Muscle layer of duodenum (tissue), 2 donors: ENCODE measurements at regions not wholly inside any gene's neighbourhood (a gene's known extent, or its start where the extent isn't known, plus 50 kb on each side); places are given as distances from the start of the nearest gene placed in this dataset.

ENCODE experiments used
- H3K27ac ChIP-seq: one replicate; pipeline ENCODE4 v1.7.0; 2013; ENCODE audit warnings: mild to moderate bottlenecking, low read length
- H3K27me3 ChIP-seq: one replicate; pipeline ENCODE4 v1.7.0; 2013; ENCODE audit warnings: low read depth, mild to moderate bottlenecking, control low read depth, low read length
- H3K36me3 ChIP-seq, 2 donors: one replicate each; pipeline ENCODE4 v1.7.0; 2013; ENCODE audit warnings: low read length in 2 of 2, control low read depth in 1 of 2, mild to moderate bottlenecking in 1 of 2; ENCODE audit not compliant: insufficient read depth in 2 of 2, control insufficient read depth in 1 of 2
- H3K4me1 ChIP-seq, 2 donors: one replicate each; pipeline ENCODE4 v1.7.0; 2013; ENCODE audit warnings: low read length in 2 of 2, mild to moderate bottlenecking in 2 of 2, control low read depth in 1 of 2, moderate library complexity in 1 of 2; ENCODE audit not compliant: insufficient read depth in 2 of 2, control insufficient read depth in 1 of 2
- H3K4me3 ChIP-seq, 2 donors: one replicate each; pipeline ENCODE4 v1.7.0; 2013; ENCODE audit warnings: low read length in 2 of 2, low read depth in 1 of 2, mild to moderate bottlenecking in 1 of 2
- H3K9me3 ChIP-seq, 2 donors: one replicate each; pipeline ENCODE4 v1.7.0; 2013; ENCODE audit warnings: low read length in 2 of 2, control low read depth in 1 of 2, mild to moderate bottlenecking in 1 of 2; ENCODE audit not compliant: control insufficient read depth in 1 of 2
- donor health status: healthy.

GRCh38 chr9:80509358-80509757 is 937.6 kb downstream of the TLE4 start:
- Histone ChIP-seq H3K4me3 (no peak overlapping the region), H3K27ac (no peak overlapping the region), H3K27me3 (no peaks in the 10 kb centered on the region), H3K4me1 (peaks cover 1 to 7% of the 10 kb centered on the region in 2 donors), H3K9me3 (no peaks in the 10 kb centered on the region), H3K36me3 (no peaks in the 10 kb centered on the region)

- Histone ChIP-seq H3K27ac (no peak overlapping the region), H3K4me3 (no peak overlapping the region), H3K27me3 (no peaks in the 10 kb centered on the region), H3K4me1 (peaks cover 7 to 22% of the 10 kb centered on the region in 2 donors), H3K9me3 (no peaks in the 10 kb centered on the region), H3K36me3 (no peaks in the 10 kb centered on the region)
Measured at GRCh38 chr9:80507611-80508010, 935.8 kb downstream of the TLE4 start.

GRCh38 chr9:80504601-80505230 is 933.0 kb downstream of the TLE4 start:
- H3K36me3 ChIP-seq = no peaks in the 10 kb centered on the region
- H3K4me3 ChIP-seq = no peak overlapping the region
- peaks cover 7 to 22% of the 10 kb centered on the region in 2 donors for H3K4me1 ChIP-seq
- no peaks in the 10 kb centered on the region for H3K27me3 ChIP-seq
- no peak overlapping the region for H3K27ac ChIP-seq
- H3K9me3 ChIP-seq = no peaks in the 10 kb centered on the region

- no peak overlapping the region for H3K4me3 ChIP-seq
- H3K27me3 ChIP-seq = no peaks in the 10 kb centered on the region
- no peak overlapping the region for H3K27ac ChIP-seq
- no peaks in the 10 kb centered on the region for H3K9me3 ChIP-seq
- H3K36me3 ChIP-seq = no peaks in the 10 kb centered on the region
- peaks cover 7 to 22% of the 10 kb centered on the region in 2 donors for H3K4me1 ChIP-seq
Measured at GRCh38 chr9:80503671-80504281, 932.0 kb downstream of the TLE4 start.

- Histone ChIP-seq H3K4me3 (no peak overlapping the region), H3K36me3 (no peaks in the 10 kb centered on the region), H3K27ac (no peak overlapping the region), H3K4me1 (peaks cover 7 to 22% of the 10 kb centered on the region in 2 donors), H3K9me3 (no peaks in the 10 kb centered on the region), H3K27me3 (no peaks in the 10 kb centered on the region)
Measured at GRCh38 chr9:80502306-80502705, 930.5 kb downstream of the TLE4 start.

- no peaks in the 10 kb centered on the region for H3K9me3 ChIP-seq
- no peak overlapping the region for H3K27ac ChIP-seq
- no peaks in the 10 kb centered on the region for H3K36me3 ChIP-seq
- no peaks in the 10 kb centered on the region for H3K27me3 ChIP-seq
- no peak overlapping the region for H3K4me3 ChIP-seq
- peaks cover 7 to 22% of the 10 kb centered on the region in 2 donors for H3K4me1 ChIP-seq
Measured at GRCh38 chr9:80501635-80502034, 929.9 kb downstream of the TLE4 start.

- H3K9me3 ChIP-seq = no peaks in the 10 kb centered on the region
- H3K27me3 ChIP-seq = no peaks in the 10 kb centered on the region
- H3K27ac ChIP-seq = no peak overlapping the region
- no peaks in the 10 kb centered on the region for H3K36me3 ChIP-seq
- H3K4me3 ChIP-seq = no peak overlapping the region
- peaks cover 7 to 22% of the 10 kb centered on the region in 2 donors for H3K4me1 ChIP-seq
Measured at GRCh38 chr9:80500300-80500699, 928.5 kb downstream of the TLE4 start.

GRCh38 chr9:80498001-80498555 is 926.3 kb downstream of the TLE4 start:
- H3K4me1 ChIP-seq = peaks cover 0 to 4% of the 10 kb centered on the region in 2 donors
- H3K27me3 ChIP-seq = no peaks in the 10 kb centered on the region
- no peaks in the 10 kb centered on the region for H3K36me3 ChIP-seq
- no peak overlapping the region for H3K4me3 ChIP-seq
- no peak overlapping the region for H3K27ac ChIP-seq
- no peaks in the 10 kb centered on the region for H3K9me3 ChIP-seq

- H3K36me3 ChIP-seq = no peaks in the 10 kb centered on the region
- no peaks in the 10 kb centered on the region for H3K27me3 ChIP-seq
- no peaks in the 10 kb centered on the region for H3K4me1 ChIP-seq
- H3K4me3 ChIP-seq = no peak overlapping the region
- H3K9me3 ChIP-seq = no peaks in the 10 kb centered on the region
- no peak overlapping the region for H3K27ac ChIP-seq
Measured at GRCh38 chr9:80496901-80497556, 925.3 kb downstream of the TLE4 start.

- H3K27ac ChIP-seq = no peak overlapping the region
- H3K27me3 ChIP-seq = no peaks in the 10 kb centered on the region
- no peak overlapping the region for H3K4me3 ChIP-seq
- no peaks in the 10 kb centered on the region for H3K36me3 ChIP-seq
- no peaks in the 10 kb centered on the region for H3K9me3 ChIP-seq
- H3K4me1 ChIP-seq = no peaks in the 10 kb centered on the region
Measured at GRCh38 chr9:80493258-80493657, 921.5 kb downstream of the TLE4 start.

- no peak overlapping the region for H3K27ac ChIP-seq
- no peak overlapping the region for H3K4me3 ChIP-seq
Measured at GRCh38 chr9:80492221-80492620, 920.5 kb downstream of the TLE4 start.

More at GRCh38 chr9:80492221-80492620, 920.5 kb downstream of the TLE4 start:
- Histone ChIP-seq H3K36me3 (no peaks in the 10 kb centered on the region), H3K27me3 (no peaks in the 10 kb centered on the region), H3K9me3 (no peaks in the 10 kb centered on the region), H3K4me1 (no peaks in the 10 kb centered on the region)
